Renal cortex interstitium (tissue), 11 donors: ENCODE measurements at regions not wholly inside any gene's neighbourhood (a gene's known extent, or its start where the extent isn't known, plus 50 kb on each side); places are given as distances from the start of the nearest gene placed in this dataset.

ENCODE experiments used
- DNase-seq, 11 donors: peaks; one replicate each; pipeline ENCODE4 v3.0.0-alpha.2; 2013; ENCODE audit warnings: low read depth in 9 of 11, low spot score in 4 of 11; ENCODE audit errors: extremely low read depth in 1 of 11

- DNase-seq = no peak
Measured at GRCh38 chr4:100819505-100819904, 301.7 kb upstream of the EMCN start.

GRCh38 chr4:100816436-100817045 is 298.7 kb upstream of the EMCN start:
- DNase-seq = no peak

- DNase-seq = no peak
Measured at GRCh38 chr4:100811046-100811445, 293.2 kb upstream of the EMCN start.

- DNase-seq = no peak
Measured at GRCh38 chr4:100809506-100809905, 291.7 kb upstream of the EMCN start.

- DNase-seq = no peak
Measured at GRCh38 chr4:100806988-100807387, 289.2 kb upstream of the EMCN start.

- DNase-seq = no peak
Measured at GRCh38 chr4:100805538-100805937, 287.7 kb upstream of the EMCN start.

GRCh38 chr4:100804576-100805360 is 286.9 kb upstream of the EMCN start:
- DNase-seq = no peak

- DNase-seq = no peak
Measured at GRCh38 chr4:100803751-100804150, 285.9 kb upstream of the EMCN start.

- DNase-seq = no peak
Measured at GRCh38 chr4:100799761-100800539, 282.1 kb upstream of the EMCN start.

- no peak for DNase-seq
Measured at GRCh38 chr4:100797791-100798190, 280.0 kb upstream of the EMCN start.

- DNase-seq = no peak
Measured at GRCh38 chr4:100797356-100797755, 279.5 kb upstream of the EMCN start.

- DNase-seq = no peak
Measured at GRCh38 chr4:100796332-100796731, 278.5 kb upstream of the EMCN start.

GRCh38 chr4:100795581-100795980 is 277.8 kb upstream of the EMCN start:
- no peak for DNase-seq

- no peak for DNase-seq
Measured at GRCh38 chr4:100790836-100791615, 273.2 kb upstream of the EMCN start.

- DNase-seq = no peak
Measured at GRCh38 chr4:100789991-100790390, 272.2 kb upstream of the EMCN start.

GRCh38 chr4:100786481-100786880 is 268.7 kb upstream of the EMCN start:
- no peak for DNase-seq

- no peak for DNase-seq
Measured at GRCh38 chr4:100782356-100782755, 264.5 kb upstream of the EMCN start.

GRCh38 chr4:100781435-100781834 is 263.6 kb upstream of the EMCN start:
- no peak for DNase-seq

GRCh38 chr4:100780126-100780525 is 262.3 kb upstream of the EMCN start:
- DNase-seq = no peak
